HepG2 (cell line): ENCODE measurements at regions not wholly inside any gene's neighbourhood (a gene's known extent, or its start where the extent isn't known, plus 50 kb on each side); places are given as distances from the start of the nearest gene placed in this dataset.

ENCODE experiments used
- CBX5 ChIP-seq: sonication (generic); formaldehyde crosslinking; IDR thresholded peaks from 2 replicates; pipeline ENCODE4 v1.4.0; 2020; ENCODE audit warnings: missing genetic modification reagents, borderline replicate concordance
- CCAR2 ChIP-seq: fragments of 200-400 bp; formaldehyde crosslinking; optimal IDR thresholded peaks from 2 replicates; pipeline ENCODE3; 2018; ENCODE audit warnings: low read depth, mild to moderate bottlenecking, low read length, moderate library complexity
- CEBPG ChIP-seq: IDR thresholded peaks from 2 replicates; pipeline ENCODE4 v1.6.1; 2016
- EZH2 ChIP-seq: conservative IDR thresholded peaks from 2 replicates; pipeline ENCODE4 v1.6.1; 2012; ENCODE audit warnings: mild to moderate bottlenecking, low read depth, low read length, moderate library complexity
- HNF4A ChIP-seq: sonication (generic); formaldehyde crosslinking; IDR thresholded peaks from 2 replicates; pipeline ENCODE4 v1.4.0; 2020; ENCODE audit warnings: missing genetic modification reagents
- KAT2B ChIP-seq: fragments of 150-350 bp; IDR thresholded peaks from 2 replicates; pipeline ENCODE4 v1.6.1; 2014; ENCODE audit warnings: low read depth, low read length, borderline replicate concordance
- MAZ ChIP-seq, 2 experiments: sonication (generic) in 1 of 2; formaldehyde crosslinking in 1 of 2; IDR thresholded peaks; 2 replicates each; pipeline versions ENCODE4 v1.5.0 to v1.6.1; 2012 to 2020; ENCODE audit warnings: low read depth in 2 of 2, mild to moderate bottlenecking in 2 of 2, borderline replicate concordance in 1 of 2, improper control_type of control experiment in 1 of 2, low read length in 1 of 2, missing genetic modification reagents in 1 of 2, moderate library complexity in 1 of 2
- SMC3 ChIP-seq: IDR thresholded peaks from 2 replicates; pipeline ENCODE4 v1.6.1; 2011; ENCODE audit warnings: low read length, improper control_type of control experiment
- SUZ12 ChIP-seq: fragments of 150-350 bp; IDR thresholded peaks from 2 replicates; pipeline ENCODE4 v1.6.1; 2014; ENCODE audit warnings: low read depth, low read length
- TCF7 ChIP-seq: sonication (generic); IDR thresholded peaks from 2 replicates; pipeline ENCODE4 v1.6.1; 2016; ENCODE audit warnings: antibody characterized with exemption, low read depth
- ZFP36 ChIP-seq: fragments of 150-350 bp; IDR thresholded peaks from 2 replicates; pipeline ENCODE4 v1.6.1; 2018; ENCODE audit warnings: borderline replicate concordance, low read length, low read depth; ENCODE audit not compliant: partially characterized antibody
- ZNF142 ChIP-seq: sonication (generic); formaldehyde crosslinking; IDR thresholded peaks from 2 replicates; pipeline ENCODE4 v1.4.0; 2020; ENCODE audit warnings: missing genetic modification reagents
- ZNF761 ChIP-seq: sonication (generic); formaldehyde crosslinking; conservative IDR thresholded peaks from 2 replicates; pipeline ENCODE4 v1.4.0; 2020; ENCODE audit warnings: mild to moderate bottlenecking, missing genetic modification reagents
- TF ChIP-seq, protein P1 (sequence below): sonication (generic); formaldehyde crosslinking; IDR thresholded peaks from 2 replicates; pipeline ENCODE4 v1.5.0; 2020; ENCODE audit warnings: mild to moderate bottlenecking, missing genetic modification reagents, moderate library complexity

DNA sequence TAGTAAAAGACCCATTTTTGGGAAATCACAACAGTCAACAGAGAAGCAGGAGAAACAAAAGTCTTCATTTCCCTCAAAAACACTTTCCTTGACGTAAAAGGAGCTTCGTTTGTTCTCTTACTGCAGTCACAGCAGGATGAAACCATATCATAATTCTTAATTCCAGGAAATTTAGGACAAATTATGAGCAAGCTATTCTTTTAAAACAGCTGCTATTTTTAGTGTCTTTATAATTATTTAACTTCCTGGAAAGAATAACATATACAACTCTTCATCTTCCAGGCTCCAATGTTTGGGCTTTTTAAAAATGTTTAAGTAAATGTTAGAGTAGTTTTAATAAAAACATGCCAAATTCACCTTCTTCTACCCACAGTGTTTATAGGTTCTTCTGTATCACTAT, 563.5 kb downstream of the LTN1 start:
- TF ChIP-seq CEBPG (CRISPR knock-in tag) (no peak), SMC3 (no peak), TCF7 (no peak), ZNF142 (no peak), SUZ12 (no peak), CCAR2 (no peak), KAT2B (no peak), EZH2 (no peak), HNF4A (no peak), CBX5 (CRISPR knock-in tag) (no peak), MAZ (IDR thresholded peaks at IDR 0.05; ENCODE audit: borderline replicate concordance, low read depth, low read length) (no peak), MAZ (CRISPR knock-in tag; IDR thresholded peaks at IDR 0.05; ENCODE audit: low read depth) (no peak), ZNF761 (CRISPR knock-in tag) (no peak), ZFP36 (no peak)
- TF ChIP-seq, protein P1, sequence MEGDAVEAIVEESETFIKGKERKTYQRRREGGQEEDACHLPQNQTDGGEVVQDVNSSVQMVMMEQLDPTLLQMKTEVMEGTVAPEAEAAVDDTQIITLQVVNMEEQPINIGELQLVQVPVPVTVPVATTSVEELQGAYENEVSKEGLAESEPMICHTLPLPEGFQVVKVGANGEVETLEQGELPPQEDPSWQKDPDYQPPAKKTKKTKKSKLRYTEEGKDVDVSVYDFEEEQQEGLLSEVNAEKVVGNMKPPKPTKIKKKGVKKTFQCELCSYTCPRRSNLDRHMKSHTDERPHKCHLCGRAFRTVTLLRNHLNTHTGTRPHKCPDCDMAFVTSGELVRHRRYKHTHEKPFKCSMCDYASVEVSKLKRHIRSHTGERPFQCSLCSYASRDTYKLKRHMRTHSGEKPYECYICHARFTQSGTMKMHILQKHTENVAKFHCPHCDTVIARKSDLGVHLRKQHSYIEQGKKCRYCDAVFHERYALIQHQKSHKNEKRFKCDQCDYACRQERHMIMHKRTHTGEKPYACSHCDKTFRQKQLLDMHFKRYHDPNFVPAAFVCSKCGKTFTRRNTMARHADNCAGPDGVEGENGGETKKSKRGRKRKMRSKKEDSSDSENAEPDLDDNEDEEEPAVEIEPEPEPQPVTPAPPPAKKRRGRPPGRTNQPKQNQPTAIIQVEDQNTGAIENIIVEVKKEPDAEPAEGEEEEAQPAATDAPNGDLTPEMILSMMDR (CRISPR knock-in tag), result no peak
